Heart left ventricle (tissue), 16 donors: ENCODE measurements at regions not wholly inside any gene's neighbourhood (a gene's known extent, or its start where the extent isn't known, plus 50 kb on each side); places are given as distances from the start of the nearest gene placed in this dataset.

Source experiments
- ATAC-seq, 4 donors: fragments of 200-7000 bp; cut with Tn5 transposase; one replicate each; pipeline ENCODE4 v1.9.1; 2020 to 2022; ENCODE audit warnings: moderate library complexity in 4 of 4, mild to moderate bottlenecking in 3 of 4, moderate number of reproducible peaks in 1 of 4
- DNase-seq, 5 donors: peaks; one replicate each; pipeline ENCODE4 v3.0.0-alpha.2; 2020
- H3K27ac ChIP-seq, 12 donors: fragments of 200-600 bp; sonication (generic) in 4 of 12; one replicate each; pipeline versions ENCODE4 v1.5.0 to v1.8.0; 2016 to 2022; ENCODE audit warnings: mild to moderate bottlenecking in 2 of 12
- H3K27me3 ChIP-seq, 9 donors: fragments of 200-600 bp; sonication (generic) in 2 of 9; one replicate each; pipeline versions ENCODE4 v1.5.1 to v1.8.0; 2016 to 2022; ENCODE audit warnings: mild to moderate bottlenecking in 3 of 9
- H3K36me3 ChIP-seq, 9 donors: fragments of 200-600 bp; sonication (generic) in 2 of 9; one replicate each; pipeline versions ENCODE4 v1.5.0 to v1.8.0; 2018 to 2022; ENCODE audit warnings: mild to moderate bottlenecking in 2 of 9
- H3K4me1 ChIP-seq, 12 donors: fragments of 200-600 bp; sonication (generic) in 4 of 12; one replicate each; pipeline versions ENCODE4 v1.5.0 to v1.8.0; 2016 to 2022; ENCODE audit warnings: mild to moderate bottlenecking in 3 of 12
- H3K4me3 ChIP-seq, 12 donors: fragments of 200-600 bp; sonication (generic) in 4 of 12; one replicate each; pipeline versions ENCODE4 v1.5.0 to v1.8.0; 2017 to 2022; ENCODE audit warnings: mild to moderate bottlenecking in 9 of 12, moderate library complexity in 4 of 12
- H3K9me3 ChIP-seq, 12 donors: fragments of 200-600 bp; sonication (generic) in 4 of 12; one replicate each; pipeline versions ENCODE4 v1.5.0 to v1.8.0; 2016 to 2022; ENCODE audit warnings: mild to moderate bottlenecking in 1 of 12
- CTCF ChIP-seq, 12 donors: fragments of 200-600 bp; sonication (generic) in 4 of 12; IDR thresholded peaks; one replicate each; pipeline versions ENCODE4 v1.5.0 to v1.8.0; 2018 to 2022; ENCODE audit warnings: antibody characterized with exemption in 12 of 12, mild to moderate bottlenecking in 5 of 12
- POLR2A ChIP-seq, 2 donors: fragments of 450-650 bp; IDR thresholded peaks; one replicate each; pipeline ENCODE4 v1.6.1; 2017; ENCODE audit warnings: antibody characterized with exemption in 2 of 2, mild to moderate bottlenecking in 2 of 2, moderate library complexity in 2 of 2
- WGBS, 4 donors: extraction: QIAGEN DNeasy Blood & Tissue Kit in 2 of 4; methylation state at CpG; one replicate each; pipeline versions ENCODE4 v1.1.5 to v1.1.7; 2013 to 2018; 5-methylcytosine and 5-hydroxymethylcytosine counted together
- intact Hi-C, 10 donors: fragments of 100-400 bp; cut with DNase I; formaldehyde crosslinking; loops; one replicate each; pipeline versions ENCODE4 v1.11.1 to v1.14.2; 2022
- donor health status: ischemic (EF 13 %, LVEDD 7.1; RV severe dilation, severe dysfunction).
- donor health status: healthy with polysubstance abuse.
- donor health status: DM: no; HTN: yes; CAD: no.
- donor health status: DM: no; HTN: no; CAD: no.
- donor health status: ischemic (EF 25% LVEDD 6.9; RV normal size, moderate dysfunction).
- donor health status: ischemic (EF 25% LVEDD 5.7; RV mildly dilated, moderate dysfunction).
- donor health status: healthy.
- donor health status: DM: yes; HTN: yes; CAD: no.
- donor health status: ischemic (EF 35%, LVEDD 5.7; RV mildly dilated, moderate dysfunction).
- donor health status: nonischemic (EF 11% LVEDD 7.7; RV severe dilation, severe dysfunction).
- donor health status: DM: yes; HTN: yes; CAD: no.
- donor health status: PGD.
- donor health status: ischemic (EF 29% LVEDD 5.4; RV normal size, mild dysfunction).
- donor health status: nonischemic (EF 23%, LVEDD 6.1; RV moderate dilation, normal function).

DNA sequence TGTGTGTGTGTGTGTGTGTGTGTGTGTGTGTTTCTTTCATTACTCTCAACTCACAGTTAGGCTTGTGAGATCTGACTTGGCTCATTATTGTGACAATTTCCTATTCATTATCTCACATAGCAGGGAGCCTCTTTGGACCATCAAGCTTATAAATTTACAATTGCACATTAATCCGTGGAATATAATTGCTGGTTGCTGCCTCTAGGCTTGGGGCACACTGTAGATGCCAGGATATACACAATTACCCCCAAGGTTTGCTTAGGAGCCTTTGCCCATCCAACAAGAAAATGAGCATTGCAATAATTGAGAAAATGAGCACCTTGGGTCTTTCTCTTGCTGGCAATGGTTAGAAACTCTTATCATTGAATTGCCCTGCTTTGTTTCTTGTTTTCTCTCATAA is 161.6 kb upstream of the DMRTA1 start:
- DNase-seq (no peak), ATAC-seq (no peak)
- H3K4me1 ChIP-seq = no peaks in the 10 kb centered on the region
- no peak overlapping the region for H3K4me3 ChIP-seq
- 30 to 49% (median 44%) methylated on average over 1 of the region's 1 CpG for WGBS, 4 donors
- TF ChIP-seq CTCF (IDR thresholded peaks at IDR 0.05) = no peak
- intact Hi-C loops = no loop called here
- H3K27ac ChIP-seq = no peak overlapping the region
- no peaks in the 10 kb centered on the region for H3K9me3 ChIP-seq
- H3K36me3 ChIP-seq = no peaks in the 10 kb centered on the region
- no peaks in the 10 kb centered on the region for H3K27me3 ChIP-seq

DNA sequence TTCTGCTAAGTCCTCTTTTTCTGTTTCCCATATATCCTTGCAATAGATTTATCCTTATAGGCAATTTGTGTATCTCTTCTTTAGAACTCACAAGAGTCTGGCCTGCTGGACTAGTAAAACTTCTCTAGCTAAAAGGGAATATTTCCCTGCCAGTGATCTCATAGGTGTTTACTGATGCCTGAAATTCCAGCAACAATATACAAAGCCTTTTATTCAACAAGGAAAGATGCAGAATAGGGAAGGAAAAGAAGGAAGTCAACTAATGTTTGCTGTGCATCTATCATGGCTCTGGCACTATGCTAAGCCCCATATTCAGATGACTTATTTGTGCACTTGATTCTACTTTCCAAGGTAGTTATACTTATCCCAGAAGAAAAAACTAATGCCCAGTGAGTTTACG is 160.0 kb upstream of the DMRTA1 start:
- Histone ChIP-seq H3K4me3 (no peak overlapping the region), H3K36me3 (no peaks in the 10 kb centered on the region), H3K27ac (no peak overlapping the region), H3K27me3 (no peaks in the 10 kb centered on the region), H3K4me1 (no peaks in the 10 kb centered on the region), H3K9me3 (no peaks in the 10 kb centered on the region)
- DNase-seq (no peak), ATAC-seq (no peak)
- 83 to 94% (median 90%) methylated on average over 1 of the region's 1 CpG for WGBS, 4 donors
- TF ChIP-seq CTCF (IDR thresholded peaks at IDR 0.05) (no peak), POLR2A (IDR thresholded peaks at IDR 0.05) (no peak)
- intact Hi-C loops = no loop called here

DNA sequence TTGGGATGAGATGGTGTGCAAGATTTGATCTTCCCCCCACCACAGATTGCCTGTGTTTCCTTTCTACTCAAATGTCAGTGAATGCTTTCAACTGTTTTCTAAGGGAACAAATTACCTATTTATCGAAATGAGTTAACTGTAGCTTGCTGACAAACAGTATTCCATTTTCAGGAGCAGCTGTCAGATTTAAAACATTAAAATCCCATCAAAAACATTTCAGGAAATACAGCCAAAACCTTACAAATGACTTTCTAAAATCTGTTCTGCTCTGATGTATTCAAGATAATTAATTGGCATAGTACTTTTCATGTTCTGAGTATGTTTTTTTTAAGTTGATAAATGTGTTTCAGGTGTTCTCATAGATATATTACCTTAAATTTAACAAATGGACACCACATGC is 158.0 kb upstream of the DMRTA1 start:
- ATAC-seq = no peak
- no peaks in the 10 kb centered on the region for H3K4me1 ChIP-seq
- H3K4me3 ChIP-seq = no peak overlapping the region
- 67 to 81% (median 76%) methylated on average over 1 of the region's 1 CpG for WGBS, 4 donors
- no peaks in the 10 kb centered on the region for H3K27me3 ChIP-seq
- DNase-seq = no peak
- intact Hi-C loops = no loop called here
- no peaks in the 10 kb centered on the region for H3K9me3 ChIP-seq
- no peaks in the 10 kb centered on the region for H3K36me3 ChIP-seq
- TF ChIP-seq POLR2A (IDR thresholded peaks at IDR 0.05) (no peak), CTCF (IDR thresholded peaks at IDR 0.05) (no peak)
- H3K27ac ChIP-seq = no peak overlapping the region

- Histone ChIP-seq H3K36me3 (no peaks in the 10 kb centered on the region), H3K27ac (no peak overlapping the region), H3K27me3 (peaks cover 0 to 13% (median 0%) of the 10 kb centered on the region in 9 donors), H3K4me1 (no peaks in the 10 kb centered on the region), H3K9me3 (peaks cover 0 to 4% (median 0%) of the 10 kb centered on the region in 12 donors), H3K4me3 (no peak overlapping the region)
- WGBS, 4 donors = 25 to 32% (median 27%) methylated on average over 2 of the region's 2 CpGs
- DNase-seq = no peak
- ATAC-seq = peak in 1 of 4 donors; percentile 57
- intact Hi-C loops = loop anchor here (1.0 to 5.0 kb wide), 4 partner anchors 144 to 146 kb away; no protein-coding TSS in a partner anchor
- TF ChIP-seq CTCF (IDR thresholded peaks at IDR 0.05) (peak; percentile 29 to 67 (median 50)), POLR2A (IDR thresholded peaks at IDR 0.05) (no peak)
These were observed 139.5 kb upstream of the DMRTA1 start for GRCh38 chr9:22307013-22307711.
